GM20431 (cell line): ENCODE measurements at regions not wholly inside any gene's neighbourhood (a gene's known extent, or its start where the extent isn't known, plus 50 kb on each side); places are given as distances from the start of the nearest gene placed in this dataset.
"Not testable (repeated sequence)": the region's sequence is repeated elsewhere in the genome, so short reads cannot be mapped to it uniquely, and the experiment has no call there.

Experiments used
- in situ Hi-C: fragments of 300-500 bp; cut with MseI, MboI; formaldehyde crosslinking; loops from one replicate; pipeline ENCODE4 v1.15.0; 2020; ENCODE audit warnings: low sequenced_read_pairs; ENCODE audit not compliant: unreplicated experiment

- in situ Hi-C loops: not testable (repeated sequence)
Measured at GRCh38 chr1:66424530-66424929, 109.4 kb upstream of the SGIP1 start.

- in situ Hi-C loops: no loop called here
Measured at GRCh38 chr1:66426239-66426853, 107.6 kb upstream of the SGIP1 start.

GRCh38 chr1:66430815-66431214 is 103.1 kb upstream of the SGIP1 start:
- in situ Hi-C loops: not testable (repeated sequence)

- in situ Hi-C loops: no loop called here
Measured at GRCh38 chr1:66431999-66432398, 102.0 kb upstream of the SGIP1 start.

GRCh38 chr1:66433611-66434010 is 100.3 kb upstream of the SGIP1 start:
- in situ Hi-C loops: no loop called here

- in situ Hi-C loops: no loop called here
Measured at GRCh38 chr1:66434096-66434495, 99.9 kb upstream of the SGIP1 start.

- in situ Hi-C loops: no loop called here
Measured at GRCh38 chr1:66435541-66435940, 98.4 kb upstream of the SGIP1 start.

- in situ Hi-C loops: no loop called here
Measured at GRCh38 chr1:66436378-66437135, 97.4 kb upstream of the SGIP1 start.

- in situ Hi-C loops: no loop called here
Measured at GRCh38 chr1:66437136-66437401, 96.9 kb upstream of the SGIP1 start.

- in situ Hi-C loops: no loop called here
Measured at GRCh38 chr1:66438062-66438461, 95.9 kb upstream of the SGIP1 start.

GRCh38 chr1:66438501-66438900 is 95.5 kb upstream of the SGIP1 start:
- in situ Hi-C loops: no loop called here

GRCh38 chr1:66439031-66439740 is 94.8 kb upstream of the SGIP1 start:
- in situ Hi-C loops: no loop called here

GRCh38 chr1:66443793-66444192 is 90.2 kb upstream of the SGIP1 start:
- in situ Hi-C loops: no loop called here

- in situ Hi-C loops: no loop called here
Measured at GRCh38 chr1:66444438-66445265, 89.3 kb upstream of the SGIP1 start.

- in situ Hi-C loops: no loop called here
Measured at GRCh38 chr1:66445492-66446181, 88.3 kb upstream of the SGIP1 start.

GRCh38 chr1:66446261-66447001 is 87.5 kb upstream of the SGIP1 start:
- in situ Hi-C loops: no loop called here

GRCh38 chr1:66450043-66450514 is 83.9 kb upstream of the SGIP1 start:
- in situ Hi-C loops: loop anchor here (10.0 to 25.0 kb wide), 2 partner anchors 205 to 488 kb away; no protein-coding TSS in a partner anchor

GRCh38 chr1:66450847-66451246 is 83.1 kb upstream of the SGIP1 start:
- in situ Hi-C loops: loop anchor here (10.0 to 25.0 kb wide), 2 partner anchors 206 to 489 kb away; no protein-coding TSS in a partner anchor

- in situ Hi-C loops: loop anchor here (10.0 to 25.0 kb wide), 2 partner anchors 207 to 490 kb away; no protein-coding TSS in a partner anchor
Measured at GRCh38 chr1:66452162-66452561, 81.8 kb upstream of the SGIP1 start.
